ENCODE measurements at regions not wholly inside any gene's neighbourhood (a gene's known extent, or its start where the extent isn't known, plus 50 kb on each side); places are given as distances from the start of the nearest gene placed in this dataset.

DNA sequence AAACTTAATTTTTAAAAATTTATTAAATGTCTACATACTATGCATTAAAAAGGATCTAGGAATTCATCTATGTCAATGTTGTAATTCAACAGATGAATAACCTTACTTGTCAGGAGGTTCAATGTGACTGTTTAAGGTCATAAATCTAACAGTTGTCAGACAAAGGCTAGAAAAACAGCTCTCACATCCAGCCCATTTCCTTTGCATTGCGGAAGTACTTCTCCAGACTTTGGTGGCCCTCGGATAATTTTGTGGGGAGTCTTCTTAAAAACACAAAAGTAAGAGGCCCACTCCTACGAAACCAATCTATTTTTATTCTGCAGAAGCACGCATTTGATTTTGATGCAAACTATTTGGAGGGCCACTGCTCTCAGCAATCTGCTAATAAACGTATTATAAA lies 122.6 kb upstream of the CHRM3 start:
- DNase-seq (ENCODE audit: low read depth) = no peak

DNA sequence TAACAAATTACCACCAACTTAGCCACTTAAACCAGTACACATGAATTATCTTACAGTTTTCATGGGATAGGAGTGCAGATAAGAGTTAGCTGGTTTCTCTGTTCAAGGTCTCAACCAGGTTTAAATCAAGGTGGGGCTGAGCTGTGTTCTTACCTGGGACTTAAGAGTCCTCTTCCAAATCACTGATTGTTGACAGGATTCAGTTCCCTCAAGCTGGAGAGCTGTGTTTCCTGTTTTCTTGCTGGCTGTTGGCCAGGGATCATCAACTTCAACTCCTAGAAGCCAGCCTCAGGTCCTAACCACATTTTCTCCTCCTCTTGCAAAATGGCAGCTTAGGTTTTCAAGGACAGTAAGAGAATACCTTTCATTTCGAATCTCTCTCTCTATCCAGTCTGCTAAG lies 123.8 kb upstream of the CHRM3 start:
- no peak for DNase-seq (ENCODE audit: low read depth)

DNA sequence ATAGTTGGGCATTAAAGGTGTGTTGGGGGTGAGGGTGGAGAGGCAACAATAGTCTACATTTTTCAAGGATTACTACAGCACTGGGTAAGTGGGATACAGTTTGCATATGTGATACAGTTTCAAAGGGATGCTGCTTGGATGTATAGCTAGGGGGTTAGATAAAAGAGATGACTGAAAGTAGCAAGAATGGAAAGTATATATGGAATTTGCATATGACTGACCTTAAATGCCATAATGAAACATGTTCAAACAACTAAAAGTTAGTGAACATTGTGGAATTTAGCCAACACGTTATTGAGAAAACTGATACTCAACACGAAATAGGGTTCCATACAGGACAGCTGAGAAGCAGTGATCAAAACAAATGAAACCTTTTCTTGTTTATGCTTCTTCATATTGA lies 124.8 kb upstream of the CHRM3 start:
- no peak for DNase-seq (ENCODE audit: low read depth)

DNA sequence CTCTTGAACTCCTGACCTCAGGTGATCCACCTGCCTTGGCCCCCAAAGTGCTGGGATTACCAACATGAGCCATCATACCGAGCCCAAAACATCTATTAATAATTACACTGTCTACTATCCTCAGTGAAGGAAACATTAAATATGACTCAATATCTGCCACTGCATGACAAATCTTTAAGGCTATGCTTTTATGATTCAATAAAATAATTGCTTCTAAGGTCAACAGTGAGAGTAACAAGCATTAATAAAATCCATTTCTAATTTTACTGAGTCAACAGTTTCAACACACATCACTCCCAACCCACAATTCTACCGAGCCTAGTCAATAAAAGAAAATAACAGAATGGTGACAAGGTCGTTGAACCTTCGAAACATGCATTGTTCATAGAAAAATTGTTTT lies 125.5 kb upstream of the CHRM3 start:
- DNase-seq (ENCODE audit: low read depth) = no peak

DNA sequence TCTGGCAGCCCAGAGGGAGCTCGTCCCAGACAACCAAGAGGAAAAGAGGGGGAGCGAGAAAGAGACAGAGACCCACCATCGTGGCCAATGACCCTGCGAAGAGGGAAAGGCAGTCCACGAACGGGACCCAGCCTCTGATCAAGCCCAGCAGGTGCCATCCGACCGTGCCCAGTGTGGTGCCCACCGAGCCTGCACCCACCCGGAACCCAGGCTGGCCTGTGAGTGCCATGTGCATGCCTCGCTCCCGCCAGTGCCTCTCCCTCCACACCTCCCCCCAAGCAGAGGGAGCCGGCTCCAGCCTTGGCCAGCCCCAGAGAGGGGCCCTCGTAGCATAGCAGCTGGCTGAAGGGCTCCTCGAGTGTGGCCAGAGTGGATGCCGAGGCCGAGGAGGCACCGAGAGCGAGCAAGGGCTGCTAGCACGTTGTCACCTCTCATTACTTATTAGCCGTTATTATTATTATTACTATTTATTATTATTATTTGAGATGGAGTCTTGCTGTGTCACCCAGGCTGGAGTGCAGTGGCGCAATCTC lies 130.7 kb upstream of the CHRM3 start:
- DNase-seq (ENCODE audit: low read depth) = no peak

DNA sequence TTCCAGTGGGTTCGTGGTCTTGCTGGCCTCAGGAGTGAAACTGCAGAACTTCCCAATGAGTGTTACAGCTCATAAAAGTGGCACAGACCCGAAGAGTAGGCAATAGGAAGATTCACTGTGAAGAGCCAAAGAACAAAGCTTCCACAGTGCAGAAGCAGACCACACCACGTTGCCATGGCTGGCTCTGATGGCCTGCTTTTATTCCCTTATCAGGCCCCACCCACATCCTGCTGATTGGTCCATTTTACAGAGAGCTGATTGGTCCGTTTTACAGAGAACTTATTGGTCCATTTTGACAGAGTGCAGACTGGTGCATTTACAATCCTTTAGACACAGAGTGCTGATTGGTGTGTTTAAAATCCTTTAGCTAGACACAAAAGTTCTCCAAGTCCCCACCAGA lies 131.4 kb upstream of the CHRM3 start:
- no peak for DNase-seq (ENCODE audit: low read depth)

DNA sequence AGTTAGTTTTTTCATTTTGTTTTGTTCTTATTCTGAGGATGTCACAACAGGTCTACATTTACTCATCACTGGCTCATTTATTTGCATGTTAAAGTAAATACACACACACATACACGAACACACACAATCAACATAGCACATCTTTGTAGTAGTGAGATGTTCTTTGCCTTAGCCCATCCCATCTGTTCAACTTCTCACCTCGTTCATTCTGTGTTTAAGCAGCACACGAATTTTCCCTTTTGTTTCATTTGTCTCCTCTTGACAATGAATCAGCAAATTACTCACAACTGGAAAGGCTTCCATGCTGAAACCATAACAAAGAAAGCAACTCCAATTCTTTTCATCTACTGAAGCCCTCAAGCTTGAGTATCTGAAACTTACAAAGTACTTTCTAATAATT lies 133.3 kb upstream of the CHRM3 start:
- no peak for DNase-seq (ENCODE audit: low read depth)

DNA sequence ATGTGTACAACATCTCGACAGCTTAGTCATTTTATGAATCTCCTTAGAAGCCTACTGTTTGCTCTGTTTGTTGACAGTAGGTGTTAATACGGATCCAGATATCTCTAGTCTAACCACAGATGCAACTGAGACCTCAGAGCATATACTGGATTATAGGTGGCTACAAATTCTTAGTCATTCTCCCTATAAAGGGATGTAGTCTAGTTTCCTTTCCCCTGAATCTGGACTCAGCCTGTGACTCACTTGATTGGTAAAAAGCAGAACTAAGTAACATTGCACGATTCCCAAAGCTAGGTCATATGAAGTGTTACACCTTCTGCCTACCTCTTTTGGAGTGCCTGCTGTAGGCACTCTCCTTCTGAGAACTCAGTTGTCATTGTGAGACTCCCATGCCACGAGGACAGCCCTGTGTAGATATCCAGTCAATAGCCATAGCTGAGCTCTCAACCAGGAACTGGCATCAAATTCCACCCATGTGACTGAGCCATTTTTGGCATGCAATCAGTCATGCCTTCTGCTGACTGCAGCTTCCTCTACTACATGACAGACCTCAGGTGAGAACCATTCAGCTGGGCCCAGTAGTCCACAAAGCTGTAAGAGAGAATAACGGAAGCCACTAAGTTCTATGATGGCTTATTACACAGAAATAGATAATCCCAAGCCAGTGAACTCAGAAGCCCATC lies 135.9 kb upstream of the CHRM3 start:
- no peak for DNase-seq (ENCODE audit: low read depth)

DNA sequence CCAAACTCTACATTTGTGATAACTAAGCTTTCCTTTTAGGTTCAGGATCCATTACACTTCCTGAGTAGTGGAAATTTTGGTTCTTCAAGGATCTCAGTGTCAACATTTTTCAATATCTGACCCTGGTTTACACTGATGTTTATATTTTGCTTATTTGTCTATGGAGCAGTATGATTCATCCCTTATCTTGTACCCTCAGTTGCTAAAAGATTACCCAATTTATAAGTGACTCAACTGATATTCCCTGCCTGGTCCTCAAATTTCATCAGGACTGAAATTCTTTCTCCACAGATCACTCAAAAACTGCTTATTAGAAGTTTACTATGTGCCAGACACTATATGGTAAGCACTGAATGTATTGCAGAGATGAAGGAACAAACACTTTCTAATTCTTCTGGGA lies 139.1 kb upstream of the CHRM3 start:
- DNase-seq (ENCODE audit: low read depth) = no peak

DNA sequence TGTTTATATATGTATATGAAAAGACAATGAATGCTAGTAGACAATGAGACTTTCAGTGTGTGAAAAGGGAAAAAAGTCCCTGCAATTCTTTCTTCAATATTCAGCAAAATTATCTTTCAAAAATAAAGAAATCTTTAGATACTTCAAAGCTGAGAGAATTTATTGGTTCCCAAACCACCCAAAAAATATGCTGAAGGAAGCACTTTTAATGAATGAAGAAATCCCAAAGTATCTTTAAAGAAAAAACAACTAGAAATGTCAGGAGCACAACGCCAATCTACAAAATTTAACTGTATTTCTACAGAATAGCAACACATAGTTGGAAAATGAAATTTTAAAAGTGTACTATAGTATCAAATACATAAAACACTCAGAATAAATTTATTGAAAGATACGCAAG lies 142.3 kb upstream of the CHRM3 start:
- DNase-seq (ENCODE audit: low read depth) = no peak

DNA sequence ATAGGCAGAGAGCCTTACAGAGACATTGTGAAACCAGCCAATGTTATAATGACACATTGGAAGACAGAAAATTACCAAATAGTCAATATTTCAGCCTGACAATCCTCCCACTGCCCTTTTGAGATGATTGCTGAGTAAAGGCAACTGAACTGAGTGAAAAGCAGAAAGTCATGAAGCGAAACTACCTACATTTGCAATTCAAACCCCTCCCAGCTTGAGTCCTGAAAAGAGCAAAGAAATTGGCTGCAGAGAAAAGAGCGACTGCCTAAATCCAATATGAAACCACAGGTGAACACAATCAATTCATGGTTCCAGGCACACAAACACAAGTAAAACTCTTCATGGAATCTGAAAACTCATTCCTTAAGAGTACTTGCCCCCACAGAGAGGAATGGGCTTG lies 143.4 kb upstream of the CHRM3 start:
- no peak for DNase-seq (ENCODE audit: low read depth)

DNA sequence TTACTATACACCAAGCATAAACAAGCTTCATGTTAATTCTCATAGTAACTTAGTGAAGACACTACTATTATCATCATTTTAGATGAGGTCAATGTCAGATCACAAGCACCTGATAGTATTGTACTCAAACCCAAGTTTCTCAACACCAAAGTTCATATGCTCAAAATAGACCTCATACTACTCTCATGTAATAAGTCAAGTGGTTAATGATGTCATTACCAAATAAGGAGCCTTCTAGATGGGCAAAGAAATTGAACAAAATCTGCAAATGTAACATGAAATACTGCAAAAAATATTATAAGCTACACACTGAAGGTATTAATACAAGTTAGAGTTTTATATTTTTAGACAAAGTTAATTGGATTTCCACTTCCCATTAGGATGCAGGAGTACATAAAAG lies 144.0 kb upstream of the CHRM3 start:
- no peak for DNase-seq (ENCODE audit: low read depth)

DNA sequence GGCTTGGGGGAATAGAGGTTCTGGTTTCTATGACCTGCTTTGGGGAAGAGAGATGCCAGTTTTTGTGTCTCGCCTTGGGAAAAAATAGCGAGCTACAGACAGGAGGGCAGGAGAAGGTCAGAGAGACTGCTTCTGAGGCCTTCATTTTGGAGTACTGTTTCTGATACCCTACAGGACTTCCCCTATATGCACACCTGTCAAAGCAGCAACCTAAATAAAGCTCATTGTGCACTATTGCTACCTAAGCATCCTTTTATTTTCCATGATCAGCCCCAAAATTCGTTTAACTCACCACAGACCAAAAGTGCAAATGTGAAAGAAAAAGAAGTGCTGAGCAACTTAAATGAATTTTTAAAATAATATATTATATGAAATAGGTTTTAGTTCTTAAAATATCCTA lies 145.6 kb upstream of the CHRM3 start:
- no peak for DNase-seq (ENCODE audit: low read depth)

DNA sequence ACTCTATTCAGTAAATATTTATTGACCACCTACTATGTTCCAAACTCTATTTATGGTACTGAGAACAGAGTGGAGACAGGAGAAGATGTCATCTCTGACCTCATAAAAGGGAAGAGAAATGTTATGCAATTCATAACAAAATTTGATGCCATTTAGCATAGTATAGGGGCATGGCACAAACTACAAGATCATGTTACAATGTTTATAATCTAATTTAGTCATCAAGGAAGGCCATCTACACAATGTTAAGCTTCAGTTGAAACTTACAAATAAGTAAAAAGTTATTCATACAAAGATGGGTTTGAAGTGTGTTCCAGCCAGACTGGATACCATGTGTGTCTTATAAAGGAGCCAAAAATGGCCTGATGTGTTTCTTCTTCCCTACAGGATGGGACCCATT lies 146.8 kb upstream of the CHRM3 start:
- no peak for DNase-seq (ENCODE audit: low read depth)

DNA sequence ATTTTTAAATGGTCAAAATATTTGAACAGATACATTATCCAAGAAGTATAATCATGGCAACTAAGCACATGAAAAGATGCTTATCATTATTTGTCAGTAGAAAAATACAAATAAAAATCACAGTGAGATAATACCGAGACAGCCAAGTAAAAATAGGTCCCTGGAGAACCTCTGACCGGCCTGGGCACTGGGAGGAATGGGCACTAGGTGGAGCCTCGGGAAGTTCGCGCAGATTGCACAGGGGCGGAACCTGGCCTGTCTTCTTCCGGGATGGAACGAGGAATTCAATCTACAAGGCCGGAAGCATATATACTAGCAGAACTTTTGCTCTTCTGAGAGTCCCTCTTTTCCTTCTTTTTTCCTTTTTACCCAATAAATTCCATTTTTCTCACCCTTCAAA lies 148.5 kb upstream of the CHRM3 start:
- DNase-seq (ENCODE audit: low read depth) = no peak

DNA sequence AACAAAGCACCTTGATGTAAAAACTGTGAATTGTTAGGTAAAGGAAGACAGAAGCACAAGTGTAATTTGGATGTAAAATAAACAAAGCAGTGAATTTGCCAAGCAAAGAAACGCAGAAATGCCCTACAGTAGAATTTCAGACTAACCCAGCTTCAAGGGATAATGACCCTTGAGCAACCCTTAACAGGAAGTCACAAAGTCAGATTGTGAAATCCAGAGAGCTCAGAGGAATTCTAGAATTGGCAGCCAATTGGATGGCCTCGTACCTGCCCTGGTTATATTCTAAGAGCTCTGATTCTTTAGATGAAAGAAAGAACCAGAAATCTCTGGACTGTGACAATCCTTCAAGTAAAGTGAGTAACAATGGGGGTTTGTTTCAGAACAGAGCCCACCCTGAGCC lies 152.7 kb upstream of the CHRM3 start:
- DNase-seq (ENCODE audit: low read depth) = no peak

DNA sequence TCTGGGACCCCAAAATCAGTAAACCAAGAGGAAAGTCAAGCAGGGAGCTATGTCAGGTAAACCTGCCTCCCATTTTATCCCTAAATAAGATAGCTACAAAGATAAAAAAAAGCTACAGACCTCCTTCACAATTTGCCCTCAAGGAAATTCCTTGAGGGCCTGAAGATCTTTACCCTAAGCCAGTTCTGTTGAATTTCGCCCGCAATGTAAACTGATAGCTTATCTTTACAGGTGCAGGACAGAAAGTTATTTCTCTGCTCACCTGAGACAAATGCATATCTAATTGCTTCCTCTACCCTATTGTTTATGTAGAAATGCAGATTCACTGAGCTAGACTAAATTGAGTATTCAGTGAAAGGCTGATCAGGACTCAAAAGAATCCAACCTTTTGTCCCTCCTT lies 153.4 kb upstream of the CHRM3 start:
- no peak for DNase-seq (ENCODE audit: low read depth)

DNA sequence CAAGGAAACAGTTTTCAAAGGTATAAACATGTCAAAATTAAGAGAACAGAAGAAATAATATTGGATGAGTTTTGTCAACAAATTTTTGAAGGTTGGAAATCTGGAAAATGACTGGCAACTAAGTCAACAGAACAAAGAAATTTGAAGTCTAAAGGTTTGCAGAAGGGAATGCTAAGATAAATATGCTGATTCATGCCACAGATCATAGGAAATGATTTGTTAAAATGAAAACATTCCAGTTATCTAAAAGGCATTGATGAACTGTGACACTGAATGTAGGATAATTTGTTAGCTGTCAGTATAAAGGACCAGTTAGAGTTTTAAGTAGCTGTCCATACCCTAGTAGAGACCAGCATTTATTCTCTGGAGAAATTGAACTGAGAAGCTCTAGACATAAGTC lies 157.9 kb upstream of the CHRM3 start:
- DNase-seq (ENCODE audit: low read depth) = no peak

DNA sequence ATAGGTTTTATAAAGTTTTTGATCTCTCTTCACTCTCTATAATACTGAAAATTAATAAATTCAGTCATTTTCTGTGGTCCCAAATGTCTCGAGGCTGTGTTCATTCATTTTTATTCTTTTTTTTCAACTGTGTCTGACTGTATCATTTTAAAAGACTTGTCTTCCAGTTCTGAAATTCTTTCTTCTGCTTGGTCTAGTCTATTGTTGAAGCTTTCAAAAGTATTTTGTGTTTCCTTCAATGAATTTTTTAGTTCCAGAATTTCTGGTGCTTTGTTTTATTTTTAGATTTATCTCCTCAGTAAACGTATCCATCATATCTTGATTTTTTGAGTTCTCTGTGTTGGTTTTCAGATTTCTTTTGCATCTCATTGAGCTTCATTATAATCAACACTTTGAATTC lies 161.0 kb upstream of the CHRM3 start:
- no peak for DNase-seq (ENCODE audit: low read depth)

DNA sequence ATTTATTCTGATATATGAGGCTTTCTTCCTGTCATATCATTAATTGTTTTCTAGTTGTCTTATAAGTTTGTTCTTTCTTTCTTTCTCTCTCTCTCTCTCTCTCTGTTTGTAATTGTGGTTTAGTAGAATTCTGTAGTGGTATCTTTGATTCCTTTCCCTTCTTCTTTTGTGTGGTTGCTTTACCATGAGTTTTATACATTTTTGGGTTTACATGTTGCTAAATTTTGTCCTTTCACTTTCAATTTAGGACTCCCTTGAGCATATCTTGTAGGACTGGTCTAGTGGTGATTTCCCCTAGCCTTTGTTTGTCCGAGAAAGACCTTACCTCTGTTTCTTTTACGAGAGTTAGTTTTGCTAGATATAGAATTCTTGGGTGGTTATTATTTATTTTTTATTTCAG lies 162.3 kb upstream of the CHRM3 start:
- no peak for DNase-seq (ENCODE audit: low read depth)

DNA sequence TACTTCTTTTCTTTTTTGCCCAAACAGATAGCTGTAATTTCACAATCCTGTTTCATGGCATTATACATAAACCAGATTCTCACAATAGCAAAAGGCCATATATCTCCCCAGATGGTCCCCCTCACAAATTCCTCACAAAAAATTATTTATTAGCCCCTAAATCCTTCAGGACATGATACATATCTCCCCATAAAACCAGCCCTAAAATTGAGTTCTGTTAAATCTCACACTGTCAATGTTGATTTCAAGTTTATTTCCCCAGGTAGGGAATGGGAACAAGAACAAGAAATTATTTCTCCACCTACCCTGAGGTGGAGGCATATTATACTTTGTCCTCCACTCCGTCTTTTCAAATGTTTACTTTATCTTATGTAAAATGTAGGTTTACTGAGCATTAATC lies 163.4 kb upstream of the CHRM3 start:
- no peak for DNase-seq (ENCODE audit: low read depth)

DNA sequence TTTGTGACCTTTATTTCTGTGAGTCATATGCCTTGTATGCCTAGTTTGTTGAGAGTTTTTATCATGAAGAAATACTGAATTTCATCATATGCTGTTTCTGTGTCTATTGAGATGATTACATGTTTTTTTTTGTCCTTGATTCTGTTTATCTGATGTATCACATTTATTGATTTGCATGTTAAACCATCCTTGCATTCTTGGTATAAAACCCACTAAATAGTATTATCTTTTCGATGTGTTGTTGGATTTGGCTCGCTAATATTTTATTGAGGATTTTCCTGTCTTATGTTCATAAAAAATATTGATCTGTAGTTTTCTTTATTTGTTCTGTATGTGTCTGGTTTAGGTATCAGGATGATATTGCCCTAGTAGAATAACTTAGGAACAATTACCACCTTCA lies 164.7 kb upstream of the CHRM3 start:
- DNase-seq (ENCODE audit: low read depth) = no peak

DNA sequence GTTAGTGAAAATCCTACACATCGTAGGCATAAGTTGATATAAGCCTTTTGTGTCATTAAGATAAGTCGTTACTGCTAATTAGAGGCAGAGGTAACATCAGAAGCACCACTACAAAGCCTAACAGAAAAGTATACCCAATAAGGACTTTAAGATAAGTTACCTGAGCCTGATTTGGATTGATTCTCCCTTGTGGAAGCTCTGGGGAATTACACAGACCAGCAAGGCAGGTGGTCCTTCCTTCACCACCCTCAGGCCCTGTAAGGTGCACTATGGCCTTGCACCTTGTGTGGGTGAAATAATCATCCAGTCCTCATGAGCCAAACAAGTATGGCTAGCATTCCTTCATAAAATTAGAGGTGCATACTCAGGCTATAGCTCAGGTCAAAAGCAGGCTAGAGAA lies 166.7 kb upstream of the CHRM3 start:
- DNase-seq (ENCODE audit: low read depth) = no peak

DNA sequence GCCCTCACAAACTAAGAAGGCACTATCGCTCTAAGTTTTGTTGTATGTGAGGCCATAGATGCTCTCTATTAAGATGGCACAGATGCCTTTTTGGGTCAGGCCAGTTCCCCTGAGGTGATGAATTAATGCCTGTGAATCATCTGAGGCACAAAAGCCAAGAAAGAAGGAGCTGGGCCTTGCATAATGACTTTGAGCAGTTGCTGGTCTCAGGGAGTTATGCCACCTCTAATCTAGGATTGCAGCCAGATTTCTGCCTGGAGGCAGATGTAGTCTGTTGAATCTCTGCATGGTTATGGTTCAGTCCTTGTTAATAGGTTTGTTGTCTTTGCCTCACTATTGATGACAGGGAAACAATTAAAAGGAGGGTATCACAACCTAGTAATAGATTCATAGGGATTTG lies 168.1 kb upstream of the CHRM3 start:
- DNase-seq (ENCODE audit: low read depth) = no peak

DNA sequence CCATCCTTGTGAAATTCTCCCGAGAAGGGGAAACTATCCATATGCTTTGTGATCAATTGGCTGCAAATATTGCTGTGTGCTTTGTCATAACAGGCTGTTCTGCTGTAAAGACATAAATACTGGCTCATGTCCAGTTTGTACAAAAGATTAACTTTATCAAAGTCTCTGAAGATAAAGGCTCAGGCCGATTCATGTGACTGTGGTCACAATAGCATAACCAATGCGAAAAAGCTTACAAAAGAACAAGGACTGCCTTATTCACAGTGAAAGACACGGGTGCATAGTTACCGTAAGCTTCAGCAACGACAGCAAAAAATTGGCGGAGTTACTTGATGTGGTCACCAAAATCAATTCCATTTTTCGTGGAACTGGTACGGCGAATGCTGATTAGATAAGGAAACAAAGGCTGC lies 173.6 kb upstream of the CHRM3 start:
- no peak for DNase-seq (ENCODE audit: low read depth)

Data from activated T-cell treated with anti-CD3 and anti-CD28 coated beads for 24 hours (primary cell).